Left cardiac atrium (tissue), 4 donors: ENCODE measurements at regions not wholly inside any gene's neighbourhood (a gene's known extent, or its start where the extent isn't known, plus 50 kb on each side); places are given as distances from the start of the nearest gene placed in this dataset.
A peak's percentile ranks its signal among the peaks of the same experiment; 100 is the strongest.

Experiments
- ATAC-seq, 2 donors: fragments of 200-7000 bp; cut with Tn5 transposase; one replicate each; pipeline ENCODE4 v1.9.1; 2020; ENCODE audit warnings: mild to moderate bottlenecking in 2 of 2, moderate library complexity in 2 of 2
- DNase-seq: peaks from one replicate; pipeline ENCODE4 v3.0.0-alpha.2; 2020
- intact Hi-C, 2 donors: fragments of 100-400 bp; cut with DNase I; formaldehyde crosslinking; loops; one replicate each; pipeline versions ENCODE4 v1.14.1 to v1.15.1; 2022 to 2023
- donor health status: DM: no; HTN: yes; CAD: no.
- donor health status: DM: no; HTN: yes; CAD: no; lungs with severe emphysema.
- donor health status: DM: yes; HTN: yes; CAD: no.
- donor health status: Dilated cardiomyopathy.

GRCh38 chr2:217075268-217076057, 215.6 kb upstream of the TNP1 start:
- ATAC-seq (peak; percentile 71 to 93), DNase-seq (peak; percentile 65)
- intact Hi-C loops = no loop called here

GRCh38 chr2:217074576-217075255, 214.9 kb upstream of the TNP1 start:
- intact Hi-C loops = no loop called here
- ATAC-seq = peak; percentile 64 to 81
- DNase-seq = no peak

GRCh38 chr2:217071416-217071815, 211.6 kb upstream of the TNP1 start:
- intact Hi-C loops = no loop called here
- no peak for ATAC-seq
- no peak for DNase-seq

- no peak for ATAC-seq
- no peak for DNase-seq
- intact Hi-C loops = no loop called here
Observed at GRCh38 chr2:217070611-217071010, 210.7 kb upstream of the TNP1 start.

- DNase-seq (no peak), ATAC-seq (no peak)
- intact Hi-C loops = no loop called here
Observed at GRCh38 chr2:217070043-217070430, 210.2 kb upstream of the TNP1 start.

GRCh38 chr2:217069263-217070042, 209.6 kb upstream of the TNP1 start:
- intact Hi-C loops = no loop called here
- DNase-seq (no peak), ATAC-seq (no peak)

- no peak for DNase-seq
- intact Hi-C loops = no loop called here
- ATAC-seq = no peak
Observed at GRCh38 chr2:217068677-217069250, 208.9 kb upstream of the TNP1 start.

- intact Hi-C loops = no loop called here
- DNase-seq (no peak), ATAC-seq (no peak)
Observed at GRCh38 chr2:217067787-217068186, 207.9 kb upstream of the TNP1 start.

GRCh38 chr2:217066510-217067270, 206.8 kb upstream of the TNP1 start:
- intact Hi-C loops = no loop called here
- DNase-seq (no peak), ATAC-seq (peak; percentile 14 to 27)

GRCh38 chr2:217065695-217066405, 206.0 kb upstream of the TNP1 start:
- DNase-seq (no peak), ATAC-seq (peak in 1 of 2 donors; percentile 21)
- intact Hi-C loops = no loop called here

- ATAC-seq = no peak
- no peak for DNase-seq
- intact Hi-C loops = no loop called here
Observed at GRCh38 chr2:217065012-217065290, 205.1 kb upstream of the TNP1 start.

- peak; percentile 40 for DNase-seq
- ATAC-seq = peak; percentile 32 to 54
- intact Hi-C loops = loop anchor here in 1 of 2 donors (5.0 kb wide), 1 partner anchor 367 kb away; the partner anchor contains the start of gene IGFBP5
Observed at GRCh38 chr2:217064234-217065011, 204.6 kb upstream of the TNP1 start.

- DNase-seq (no peak), ATAC-seq (no peak)
- intact Hi-C loops = loop anchor here in 1 of 2 donors (5.0 kb wide), 1 partner anchor 366 kb away; the partner anchor contains the start of gene IGFBP5
Observed at GRCh38 chr2:217063238-217063755, 203.4 kb upstream of the TNP1 start.

- DNase-seq (no peak), ATAC-seq (no peak)
- intact Hi-C loops = loop anchor here in 1 of 2 donors (5.0 kb wide), 1 partner anchor 365 kb away; the partner anchor contains the start of gene IGFBP5
Observed at GRCh38 chr2:217062768-217063167, 202.9 kb upstream of the TNP1 start.

GRCh38 chr2:217061916-217062505, 202.1 kb upstream of the TNP1 start:
- DNase-seq = no peak
- ATAC-seq = no peak
- intact Hi-C loops = loop anchor here in 1 of 2 donors (5.0 kb wide), 1 partner anchor 365 kb away; the partner anchor contains the start of gene IGFBP5

- ATAC-seq = no peak
- no peak for DNase-seq
- intact Hi-C loops = loop anchor here in 1 of 2 donors (5.0 kb wide), 1 partner anchor 364 kb away; the partner anchor contains the start of gene IGFBP5
Observed at GRCh38 chr2:217060951-217061547, 201.2 kb upstream of the TNP1 start.
